GM23338 (cell line): ENCODE measurements at regions not wholly inside any gene's neighbourhood (a gene's known extent, or its start where the extent isn't known, plus 50 kb on each side); places are given as distances from the start of the nearest gene placed in this dataset.

Experiments used
- ATAC-seq: fragments of 200-7000 bp; cut with Tn5 transposase; 3 replicates; pipeline ENCODE4 v1.9.1; 2020
- DNase-seq: peaks from one replicate; pipeline ENCODE4 v3.0.0-alpha.2; 2015; ENCODE audit warnings: low spot score
- H2AFZ ChIP-seq: fragments of 200-600 bp; sonication (generic); 2 replicates; pipeline ENCODE4 v1.8.0; 2016; ENCODE audit warnings: antibody characterized with exemption, mild to moderate bottlenecking, moderate library complexity
- H3F3A ChIP-seq: fragments of 200-600 bp; sonication (generic); replicated peaks from 2 replicates; pipeline ENCODE4 v1.8.0; 2017; ENCODE audit warnings: antibody characterized with exemption, mixed run types, low read depth
- H3K27ac ChIP-seq: fragments of 200-600 bp; sonication (generic); 2 replicates; pipeline ENCODE4 v1.6.1; 2016; ENCODE audit warnings: low read depth
- H3K27me3 ChIP-seq: fragments of 200-600 bp; sonication (generic); 2 replicates; pipeline ENCODE4 v1.8.0; 2016; ENCODE audit warnings: mild to moderate bottlenecking, mixed run types, moderate library complexity; ENCODE audit not compliant: insufficient read depth
- H3K36me3 ChIP-seq: fragments of 200-600 bp; sonication (generic); 2 replicates; pipeline ENCODE4 v1.8.0; 2016; ENCODE audit warnings: mild to moderate bottlenecking; ENCODE audit not compliant: insufficient read depth
- H3K4me1 ChIP-seq: fragments of 200-600 bp; sonication (generic); 2 replicates; pipeline ENCODE4 v1.8.0; 2016; ENCODE audit warnings: mild to moderate bottlenecking, moderate library complexity; ENCODE audit not compliant: insufficient read depth
- H3K4me2 ChIP-seq: fragments of 200-600 bp; sonication (generic); 2 replicates; pipeline ENCODE4 v1.7.1; 2017; ENCODE audit warnings: mixed run types
- H3K4me3 ChIP-seq: fragments of 200-600 bp; sonication (generic); 2 replicates; pipeline ENCODE4 v1.6.1; 2016; ENCODE audit warnings: mixed run types
- H3K79me2 ChIP-seq: fragments of 200-600 bp; sonication (generic); replicated peaks from 2 replicates; pipeline ENCODE4 v1.8.0; 2017; ENCODE audit warnings: mild to moderate bottlenecking; ENCODE audit not compliant: insufficient read depth
- H3K9me2 ChIP-seq: fragments of 200-600 bp; sonication (generic); 2 replicates; pipeline ENCODE4 v1.8.0; 2017; ENCODE audit not compliant: insufficient read depth
- H4K20me1 ChIP-seq: fragments of 200-600 bp; sonication (generic); replicated peaks from 2 replicates; pipeline ENCODE4 v1.8.0; 2017; ENCODE audit warnings: mild to moderate bottlenecking; ENCODE audit not compliant: insufficient read depth
- H3K27ac Mint-ChIP-seq: 2 replicates; pipeline ENCODE4 v1.8.0; 2020; ENCODE audit warnings: inconsistent platforms, mild to moderate bottlenecking, moderate library complexity, mixed read lengths
- H3K27me3 Mint-ChIP-seq: 3 replicates; pipeline ENCODE4 v1.8.0; 2022; ENCODE audit warnings: low read depth, mild to moderate bottlenecking, moderate library complexity, mixed read lengths, inconsistent platforms; ENCODE audit not compliant: insufficient read depth, poor library complexity
- H3K36me3 Mint-ChIP-seq: 3 replicates; pipeline ENCODE4 v1.8.0; 2021; ENCODE audit warnings: low read depth, mild to moderate bottlenecking, inconsistent platforms, moderate library complexity, mixed read lengths
- H3K4me1 Mint-ChIP-seq: 3 replicates; pipeline ENCODE4 v1.8.0; 2020; ENCODE audit warnings: mild to moderate bottlenecking, inconsistent platforms, mixed read lengths
- H3K4me3 Mint-ChIP-seq: 3 replicates; pipeline ENCODE4 v1.8.0; 2021; ENCODE audit warnings: moderate library complexity, mild to moderate bottlenecking, inconsistent platforms, mixed read lengths
- H3K9me3 Mint-ChIP-seq: 3 replicates; pipeline ENCODE4 v1.8.0; 2020; ENCODE audit warnings: moderate library complexity, mild to moderate bottlenecking, inconsistent platforms, mixed read lengths
- CREB1 ChIP-seq: fragments of 250-450 bp; sonication (Bioruptor Pico); IDR thresholded peaks from 2 replicates; pipeline ENCODE4 v1.5.0; 2020; ENCODE audit warnings: low read depth, mild to moderate bottlenecking, moderate library complexity
- ETS1 ChIP-seq: IDR thresholded peaks from 2 replicates; pipeline ENCODE4 v1.6.1; 2016; ENCODE audit warnings: antibody characterized with exemption
- EZH2 ChIP-seq: fragments of 200-600 bp; sonication (generic); IDR thresholded peaks from one replicate; pipeline ENCODE4 v1.8.0; 2017; ENCODE audit warnings: antibody characterized with exemption, mild to moderate bottlenecking, low read depth; ENCODE audit not compliant: unreplicated experiment
- EZH2phosphoT487 ChIP-seq: fragments of 200-600 bp; sonication (generic); IDR thresholded peaks from one replicate; pipeline ENCODE4 v1.8.1; 2018; ENCODE audit warnings: antibody characterized with exemption; ENCODE audit not compliant: unreplicated experiment
- JUNB ChIP-seq: IDR thresholded peaks from one replicate; pipeline ENCODE4 v1.6.1; 2016; ENCODE audit warnings: antibody characterized with exemption; ENCODE audit not compliant: unreplicated experiment
- NANOG ChIP-seq: IDR thresholded peaks from 2 replicates; pipeline ENCODE4 v1.6.1; 2016; ENCODE audit warnings: antibody characterized with exemption, borderline replicate concordance
- POLR2AphosphoS5 ChIP-seq: IDR thresholded peaks from 2 replicates; pipeline ENCODE4 v1.6.1; 2016; ENCODE audit warnings: antibody characterized with exemption, low read depth
- STAT1 ChIP-seq: IDR thresholded peaks from one replicate; pipeline ENCODE4 v1.6.1; 2016; ENCODE audit warnings: antibody characterized with exemption; ENCODE audit not compliant: unreplicated experiment
- ZNF114 ChIP-seq: fragments of 250-450 bp; sonication (Bioruptor Pico); IDR thresholded peaks from 2 replicates; pipeline ENCODE4 v1.5.0; 2020; ENCODE audit warnings: mild to moderate bottlenecking, moderate library complexity
- ZNF331 ChIP-seq: fragments of 250-450 bp; sonication (Bioruptor Pico); IDR thresholded peaks from 2 replicates; pipeline ENCODE4 v1.5.0; 2020; ENCODE audit warnings: low read depth, mild to moderate bottlenecking, moderate library complexity
- ZNF462 ChIP-seq: fragments of 250-450 bp; sonication (Bioruptor Pico); IDR thresholded peaks from 2 replicates; pipeline ENCODE4 v1.5.0; 2020; ENCODE audit warnings: mild to moderate bottlenecking, moderate library complexity
- TF ChIP-seq, protein P1 (sequence below), 2 experiments: fragments of 200-600 bp in 1 of 2; sonication (generic) in 1 of 2; conservative IDR thresholded peaks; 2 replicates each; pipeline versions ENCODE4 v1.5.1 to v1.6.1; 2016 to 2017; ENCODE audit warnings: antibody characterized with exemption in 2 of 2, low read depth in 2 of 2, mild to moderate bottlenecking in 2 of 2, moderate library complexity in 1 of 2
- TF ChIP-seq, protein P2 (sequence below): IDR thresholded peaks from one replicate; pipeline ENCODE4 v1.6.1; 2018; ENCODE audit warnings: antibody characterized with exemption; ENCODE audit not compliant: unreplicated experiment

GRCh38 chr4:38462367-38463055 is 201.5 kb upstream of the KLF3 start:
- Histone ChIP-seq H4K20me1 (no peaks in the 10 kb centered on the region), H3K36me3 (no peaks in the 10 kb centered on the region), H3K4me1 (no peaks in the 10 kb centered on the region), H3K4me2 (no peak overlapping the region), H3K27me3 (no peaks in the 10 kb centered on the region), H3F3A (no peaks in the 10 kb centered on the region), H3K27ac (no peak overlapping the region), H3K4me3 (no peak overlapping the region), H2AFZ (0 out of 2 replicates have a peak overlapping the region, but pooled peaks have one; percentile 10), H3K9me2 (peaks cover 5% of the 10 kb centered on the region; the same call in 1 of the 2 replicates), H3K79me2 (no peaks in the 10 kb centered on the region)
- Mint-ChIP-seq H3K27me3 (no peaks in the 10 kb centered on the region), H3K4me1 (no peaks in the 10 kb centered on the region), H3K36me3 (peaks cover 5% of the 10 kb centered on the region; the same call in 2 of the 3 replicates), H3K4me3 (no peak overlapping the region), H3K27ac (no peak overlapping the region), H3K9me3 (peaks cover 17% of the 10 kb centered on the region)
- no peak for DNase-seq
- no peak for TF ChIP-seq JUNB
- TF ChIP-seq POLR2AphosphoS5: no peak
- no peak for TF ChIP-seq STAT1
- no peak for TF ChIP-seq ZNF331 (CRISPR knock-in tag)
- TF ChIP-seq EZH2: no peak
- no peak for TF ChIP-seq ETS1
- TF ChIP-seq CREB1 (CRISPR knock-in tag): no peak
- no peak for TF ChIP-seq NANOG
- TF ChIP-seq ZNF114: no peak
- TF ChIP-seq, protein P1, sequence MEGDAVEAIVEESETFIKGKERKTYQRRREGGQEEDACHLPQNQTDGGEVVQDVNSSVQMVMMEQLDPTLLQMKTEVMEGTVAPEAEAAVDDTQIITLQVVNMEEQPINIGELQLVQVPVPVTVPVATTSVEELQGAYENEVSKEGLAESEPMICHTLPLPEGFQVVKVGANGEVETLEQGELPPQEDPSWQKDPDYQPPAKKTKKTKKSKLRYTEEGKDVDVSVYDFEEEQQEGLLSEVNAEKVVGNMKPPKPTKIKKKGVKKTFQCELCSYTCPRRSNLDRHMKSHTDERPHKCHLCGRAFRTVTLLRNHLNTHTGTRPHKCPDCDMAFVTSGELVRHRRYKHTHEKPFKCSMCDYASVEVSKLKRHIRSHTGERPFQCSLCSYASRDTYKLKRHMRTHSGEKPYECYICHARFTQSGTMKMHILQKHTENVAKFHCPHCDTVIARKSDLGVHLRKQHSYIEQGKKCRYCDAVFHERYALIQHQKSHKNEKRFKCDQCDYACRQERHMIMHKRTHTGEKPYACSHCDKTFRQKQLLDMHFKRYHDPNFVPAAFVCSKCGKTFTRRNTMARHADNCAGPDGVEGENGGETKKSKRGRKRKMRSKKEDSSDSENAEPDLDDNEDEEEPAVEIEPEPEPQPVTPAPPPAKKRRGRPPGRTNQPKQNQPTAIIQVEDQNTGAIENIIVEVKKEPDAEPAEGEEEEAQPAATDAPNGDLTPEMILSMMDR (conservative IDR thresholded peaks at IDR 0.05; ENCODE audit: low read depth in 2 of 2): no peak
- TF ChIP-seq, protein P2, sequence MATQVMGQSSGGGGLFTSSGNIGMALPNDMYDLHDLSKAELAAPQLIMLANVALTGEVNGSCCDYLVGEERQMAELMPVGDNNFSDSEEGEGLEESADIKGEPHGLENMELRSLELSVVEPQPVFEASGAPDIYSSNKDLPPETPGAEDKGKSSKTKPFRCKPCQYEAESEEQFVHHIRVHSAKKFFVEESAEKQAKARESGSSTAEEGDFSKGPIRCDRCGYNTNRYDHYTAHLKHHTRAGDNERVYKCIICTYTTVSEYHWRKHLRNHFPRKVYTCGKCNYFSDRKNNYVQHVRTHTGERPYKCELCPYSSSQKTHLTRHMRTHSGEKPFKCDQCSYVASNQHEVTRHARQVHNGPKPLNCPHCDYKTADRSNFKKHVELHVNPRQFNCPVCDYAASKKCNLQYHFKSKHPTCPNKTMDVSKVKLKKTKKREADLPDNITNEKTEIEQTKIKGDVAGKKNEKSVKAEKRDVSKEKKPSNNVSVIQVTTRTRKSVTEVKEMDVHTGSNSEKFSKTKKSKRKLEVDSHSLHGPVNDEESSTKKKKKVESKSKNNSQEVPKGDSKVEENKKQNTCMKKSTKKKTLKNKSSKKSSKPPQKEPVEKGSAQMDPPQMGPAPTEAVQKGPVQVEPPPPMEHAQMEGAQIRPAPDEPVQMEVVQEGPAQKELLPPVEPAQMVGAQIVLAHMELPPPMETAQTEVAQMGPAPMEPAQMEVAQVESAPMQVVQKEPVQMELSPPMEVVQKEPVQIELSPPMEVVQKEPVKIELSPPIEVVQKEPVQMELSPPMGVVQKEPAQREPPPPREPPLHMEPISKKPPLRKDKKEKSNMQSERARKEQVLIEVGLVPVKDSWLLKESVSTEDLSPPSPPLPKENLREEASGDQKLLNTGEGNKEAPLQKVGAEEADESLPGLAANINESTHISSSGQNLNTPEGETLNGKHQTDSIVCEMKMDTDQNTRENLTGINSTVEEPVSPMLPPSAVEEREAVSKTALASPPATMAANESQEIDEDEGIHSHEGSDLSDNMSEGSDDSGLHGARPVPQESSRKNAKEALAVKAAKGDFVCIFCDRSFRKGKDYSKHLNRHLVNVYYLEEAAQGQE: no peak
- no peak for TF ChIP-seq EZH2phosphoT487
- no peak for TF ChIP-seq ZNF462 (CRISPR knock-in tag)
- no peak for ATAC-seq
